IMR-90 (cell line): ENCODE measurements at regions not wholly inside any gene's neighbourhood (a gene's known extent, or its start where the extent isn't known, plus 50 kb on each side); places are given as distances from the start of the nearest gene placed in this dataset.

ENCODE experiments used
- ATAC-seq: fragments of 200-7000 bp; cut with Tn5 transposase; 2 replicates; pipeline ENCODE4 v1.9.1; 2020; ENCODE audit warnings: low read depth, mild to moderate bottlenecking, moderate library complexity
- BruUV-seq: library from RNA; stranded (reverse); fragments of 400-500 nt; replicated peaks from 2 replicates; lab custom pipeline; 2021; lab: Mats Ljungman, UMichigan
- CTCF ChIA-PET: fragments of 300-600 bp; formaldehyde crosslinking; extraction: SDS; loops from one replicate; lab custom pipeline; 2021; ENCODE audit warnings: antibody characterized with exemption; lab: Yijun Ruan, JAX
- POLR2A ChIA-PET: fragments of 300-600 bp; sonication (Branson Sonifier 250); formaldehyde crosslinking; loops from one replicate; lab custom pipeline; 2022; ENCODE audit warnings: antibody characterized with exemption; ENCODE audit not compliant: unreplicated experiment; lab: Charles Lee
- DNase-seq: peaks from one replicate; pipeline ENCODE4 v3.0.0; 2013
- H2AFZ ChIP-seq: replicated peaks from 2 replicates; pipeline ENCODE3; 2013; ENCODE audit warnings: low read length, mild to moderate bottlenecking; ENCODE audit not compliant: poor library complexity
- H2AK5ac ChIP-seq: 2 replicates; pipeline ENCODE4 v1.6.1; 2013; ENCODE audit warnings: low read depth, low read length, inconsistent platforms
- H2AK9ac ChIP-seq: replicated peaks from 2 replicates; pipeline ENCODE3; 2013; ENCODE audit warnings: mild to moderate bottlenecking, low read depth, low read length, moderate library complexity; ENCODE audit not compliant: poor library complexity
- H2BK120ac ChIP-seq: 2 replicates; pipeline ENCODE4 v1.6.1; 2013; ENCODE audit warnings: low read depth, low read length, inconsistent platforms
- H2BK15ac ChIP-seq: 3 replicates; pipeline ENCODE4 v1.6.1; 2013; ENCODE audit warnings: low read depth, low read length, inconsistent platforms
- H2BK20ac ChIP-seq: 2 replicates; pipeline ENCODE4 v1.6.1; 2013; ENCODE audit warnings: low read depth, mild to moderate bottlenecking, inconsistent platforms, low read length, moderate library complexity
- H2BK5ac ChIP-seq: 2 replicates; pipeline ENCODE4 v1.6.1; 2013; ENCODE audit warnings: mild to moderate bottlenecking, low read depth, low read length, inconsistent platforms; ENCODE audit not compliant: poor library complexity, severe bottlenecking
- H3K14ac ChIP-seq: replicated peaks from 2 replicates; pipeline ENCODE4 v1.6.1; 2013; ENCODE audit warnings: low read depth, low read length, inconsistent platforms
- H3K18ac ChIP-seq: 2 replicates; pipeline ENCODE4 v1.6.1; 2013; ENCODE audit warnings: low read depth, low read length, control low read depth
- H3K23ac ChIP-seq: 2 replicates; pipeline ENCODE4 v1.6.1; 2013; ENCODE audit warnings: low read depth, low read length, inconsistent platforms
- H3K27ac ChIP-seq: 2 replicates; pipeline ENCODE4 v1.5.1; 2013; ENCODE audit warnings: mild to moderate bottlenecking, control low read depth, low read length; ENCODE audit not compliant: insufficient read depth
- H3K27me3 ChIP-seq: 2 replicates; pipeline ENCODE4 v1.6.1; 2013; ENCODE audit warnings: low read length; ENCODE audit not compliant: control insufficient read depth, insufficient read depth
- H3K36me3 ChIP-seq: 2 replicates; pipeline ENCODE4 v1.6.1; 2013; ENCODE audit warnings: low read length, mixed read lengths; ENCODE audit not compliant: control insufficient read depth, insufficient read depth
- H3K4ac ChIP-seq: 2 replicates; pipeline ENCODE4 v1.6.1; 2013; ENCODE audit warnings: low read depth, low read length, inconsistent platforms
- H3K4me1 ChIP-seq: 2 replicates; pipeline ENCODE4 v1.6.1; 2013; ENCODE audit warnings: low read length, mixed read lengths; ENCODE audit not compliant: control insufficient read depth, insufficient read depth
- H3K4me2 ChIP-seq: 2 replicates; pipeline ENCODE4 v1.6.1; 2013; ENCODE audit warnings: low read depth, mild to moderate bottlenecking, control low read depth, low read length, moderate library complexity
- H3K4me3 ChIP-seq: 2 replicates; pipeline ENCODE4 v1.5.1; 2013; ENCODE audit warnings: low read depth, mild to moderate bottlenecking, control low read depth, low read length, moderate library complexity; ENCODE audit not compliant: insufficient read depth
- H3K56ac ChIP-seq: 2 replicates; pipeline ENCODE4 v1.6.1; 2013; ENCODE audit warnings: low read length, inconsistent platforms; ENCODE audit not compliant: insufficient read depth; ENCODE audit errors: extremely low read depth
- H3K79me1 ChIP-seq, 2 experiments: 2 replicates each; pipeline ENCODE4 v1.6.1; 2013; ENCODE audit warnings: low read length in 2 of 2, inconsistent platforms in 1 of 2, low read depth in 1 of 2
- H3K9ac ChIP-seq: 2 replicates; pipeline ENCODE4 v1.6.1; 2013; ENCODE audit warnings: low read depth, low read length, control low read depth
- H3K9me1 ChIP-seq: 2 replicates; pipeline ENCODE4 v1.6.1; 2013; ENCODE audit warnings: low read length, inconsistent platforms; ENCODE audit not compliant: insufficient read depth
- H3K9me3 ChIP-seq: 2 replicates; pipeline ENCODE4 v1.6.1; 2013; ENCODE audit warnings: low read length; ENCODE audit not compliant: control insufficient read depth, insufficient read depth
- H4K20me1 ChIP-seq: 2 replicates; pipeline ENCODE4 v1.6.1; 2013; ENCODE audit warnings: low read length, inconsistent platforms; ENCODE audit not compliant: insufficient read depth
- H4K5ac ChIP-seq: 2 replicates; pipeline ENCODE4 v1.6.1; 2013; ENCODE audit warnings: mild to moderate bottlenecking, low read depth, low read length, control low read depth
- H4K8ac ChIP-seq, 2 experiments: 2 replicates each; pipeline ENCODE4 v1.6.1; 2013; ENCODE audit warnings: low read depth in 2 of 2, low read length in 2 of 2, control low read depth in 1 of 2, inconsistent platforms in 1 of 2
- H4K91ac ChIP-seq: 2 replicates; pipeline ENCODE4 v1.6.1; 2013; ENCODE audit warnings: low read depth, low read length, inconsistent platforms; ENCODE audit not compliant: insufficient read depth
- CHD1 ChIP-seq: IDR thresholded peaks from 2 replicates; pipeline ENCODE4 v1.6.1; 2012; ENCODE audit warnings: low read depth, low read length, improper control_type of control experiment
- SMC3 ChIP-seq: fragments of 150-350 bp; IDR thresholded peaks from 2 replicates; pipeline ENCODE4 v1.6.1; 2016; ENCODE audit warnings: low read depth, mild to moderate bottlenecking, antibody characterized with exemption, low read length, moderate library complexity
- WGBS, 2 experiments: methylation state at CpG; one replicate each; pipeline versions ENCODE4 v1.1.5 to v1.1.7; 2013; ENCODE audit warnings: missing lambda C conversion rate in 2 of 2; ENCODE audit not compliant: insufficient read length in 1 of 2; ENCODE audit errors: extremely low coverage in 2 of 2; 5-methylcytosine and 5-hydroxymethylcytosine counted together
- dilution Hi-C: fragments of 300-500 bp; cut with HindIII; formaldehyde crosslinking; loops from one replicate; pipeline ENCODE4 v1.14.3; 2018; ENCODE audit warnings: low sequenced_read_pairs; ENCODE audit not compliant: unreplicated experiment
- in situ Hi-C: fragments of 300-500 bp; cut with MboI; formaldehyde crosslinking; loops from 3 replicates; pipeline ENCODE4 v1.14.3; 2019; ENCODE audit warnings: low sequenced_read_pairs, inconsistent platforms, mixed read lengths
- intact Hi-C: fragments of 100-400 bp; cut with micrococcal nuclease; formaldehyde crosslinking; loops from 2 replicates; pipeline ENCODE4 v1.10.0; 2022

DNA sequence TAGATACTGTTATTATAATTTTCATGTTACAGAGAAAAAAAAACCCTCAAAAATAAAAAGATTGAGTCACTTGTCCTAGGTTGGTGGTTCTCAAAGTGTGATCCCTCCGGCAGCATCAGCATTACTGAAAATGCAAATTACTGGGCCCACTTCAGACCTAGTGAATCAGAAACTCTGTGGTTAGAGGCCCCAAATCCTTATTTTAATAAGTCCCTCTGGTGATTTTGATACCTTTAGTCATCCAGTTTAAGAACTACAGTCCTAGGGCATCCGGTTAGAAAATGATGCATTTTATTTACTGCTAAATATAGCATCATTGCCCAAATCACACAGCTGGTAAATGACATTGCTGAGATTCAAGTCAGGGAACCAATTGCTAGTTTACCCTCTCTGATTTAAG, 203.7 kb upstream of the RUNX1 start:
- no peak overlapping the region for H4K5ac ChIP-seq
- 67% methylated on average over 1 of the region's 2 CpGs; no CpG with 5 or more reads in 1 of the 2 experiments for WGBS, 2 experiments
- in situ Hi-C loops (no loop called here), dilution Hi-C loops (no loop called here), intact Hi-C loops (no loop called here)
- DNase-seq (peak; percentile 61), ATAC-seq (no peak)
- peak overlapping the region; percentile 60; the same call in 1 of the 2 replicates for H2BK120ac ChIP-seq
- no peak overlapping the region for H4K91ac ChIP-seq
- no peak overlapping the region for H2AK9ac ChIP-seq
- H3K4me1 ChIP-seq: peaks cover 8% of the 10 kb centered on the region
- BruUV-seq: no TSS peak
- no peak overlapping the region for H2AK5ac ChIP-seq
- ChIA-PET POLR2A (interaction anchor here (0.6 kb wide), 1 partner anchor 368 kb away, joined by 6 read pairs; no protein-coding TSS in a partner anchor), CTCF (no interaction called here)
- H3K79me1 ChIP-seq: no peaks in the 10 kb centered on the region
- H3K4me3 ChIP-seq: no peak overlapping the region
- TF ChIP-seq SMC3 (peak; percentile 15; the same call in 1 of the 2 replicates), CHD1 (no peak)
- H3K4ac ChIP-seq: peak overlapping the region; percentile 44; the same call in 1 of the 2 replicates
- peak overlapping the region; percentile 33; the same call in 1 of the 2 replicates for H3K23ac ChIP-seq
- H3K4me2 ChIP-seq: no peak overlapping the region
- no peak overlapping the region for H3K27ac ChIP-seq
- no peak overlapping the region for H3K9ac ChIP-seq
- H4K8ac ChIP-seq: peak overlapping the region in 1 of 2 experiments; percentile 9; a peak in 1 of 4 replicates
- no peak overlapping the region for H2BK5ac ChIP-seq
- no peaks in the 10 kb centered on the region for H4K20me1 ChIP-seq
- no peak overlapping the region for H2BK15ac ChIP-seq
- H3K9me3 ChIP-seq: no peaks in the 10 kb centered on the region
- no peaks in the 10 kb centered on the region for H3K27me3 ChIP-seq
- no peaks in the 10 kb centered on the region for H3K36me3 ChIP-seq
- peak overlapping the region; percentile 46; the same call in 1 of the 2 replicates for H2BK20ac ChIP-seq
- no peak overlapping the region for H2AFZ ChIP-seq
- peaks cover 4% of the 10 kb centered on the region for H3K9me1 ChIP-seq
- peak overlapping the region; percentile 72; the same call in 1 of the 2 replicates for H3K14ac ChIP-seq
- H3K56ac ChIP-seq: no peak overlapping the region
- no peak overlapping the region for H3K18ac ChIP-seq
